ENCODE measurements at regions not wholly inside any gene's neighbourhood (a gene's known extent, or its start where the extent isn't known, plus 50 kb on each side); places are given as distances from the start of the nearest gene placed in this dataset.

DNA sequence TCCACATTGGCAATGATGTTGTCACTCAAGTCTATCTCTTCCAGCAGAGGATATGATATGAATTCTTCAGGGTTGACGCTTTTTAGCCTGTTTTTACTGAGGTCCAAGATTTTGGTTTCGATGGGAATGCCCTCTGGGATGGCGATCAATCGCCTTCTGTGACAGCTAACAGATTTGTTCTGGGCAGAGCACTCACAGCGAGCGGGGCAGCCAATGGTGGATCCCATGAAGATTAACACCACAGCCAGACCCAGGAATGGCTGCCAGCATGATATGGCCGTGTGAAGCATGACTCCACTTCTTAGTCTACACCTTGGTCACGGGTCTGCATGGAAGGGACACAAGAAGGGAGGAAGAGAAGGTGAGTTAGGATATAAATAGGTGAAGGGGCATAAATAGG is 377.1 kb upstream of the C9orf72 start (continued):
- TF ChIP-seq SIN3A (IDR thresholded peaks at IDR 0.05; ENCODE audit: borderline replicate concordance in 2 of 2, control insufficient read depth in 1 of 2, low read depth in 2 of 2, low read length in 2 of 2) = no peak
- no peak for TF ChIP-seq MLLT1 (IDR thresholded peaks at IDR 0.05)

- CTCF ChIA-PET (ENCODE audit: low intra/inter-chr PET ratio) = no interaction called here
- no peak for DNase-seq (ENCODE audit: extremely low read depth in 1 of 4, low spot score in 3 of 4)
- TF ChIP-seq EHMT2 (IDR thresholded peaks at IDR 0.05) = no peak
- TF ChIP-seq ZNF184 (CRISPR knock-in tag; IDR thresholded peaks at IDR 0.05) = no peak
- TF ChIP-seq, protein P1, sequence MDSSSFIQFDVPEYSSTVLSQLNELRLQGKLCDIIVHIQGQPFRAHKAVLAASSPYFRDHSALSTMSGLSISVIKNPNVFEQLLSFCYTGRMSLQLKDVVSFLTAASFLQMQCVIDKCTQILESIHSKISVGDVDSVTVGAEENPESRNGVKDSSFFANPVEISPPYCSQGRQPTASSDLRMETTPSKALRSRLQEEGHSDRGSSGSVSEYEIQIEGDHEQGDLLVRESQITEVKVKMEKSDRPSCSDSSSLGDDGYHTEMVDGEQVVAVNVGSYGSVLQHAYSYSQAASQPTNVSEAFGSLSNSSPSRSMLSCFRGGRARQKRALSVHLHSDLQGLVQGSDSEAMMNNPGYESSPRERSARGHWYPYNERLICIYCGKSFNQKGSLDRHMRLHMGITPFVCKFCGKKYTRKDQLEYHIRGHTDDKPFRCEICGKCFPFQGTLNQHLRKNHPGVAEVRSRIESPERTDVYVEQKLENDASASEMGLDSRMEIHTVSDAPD (CRISPR knock-in tag; IDR thresholded peaks at IDR 0.05) = no peak
- no peak for TF ChIP-seq POLR3G (IDR thresholded peaks at IDR 0.05; ENCODE audit: extremely low read depth, insufficient read length, insufficient replicate concordance)
- TF ChIP-seq, protein P2, sequence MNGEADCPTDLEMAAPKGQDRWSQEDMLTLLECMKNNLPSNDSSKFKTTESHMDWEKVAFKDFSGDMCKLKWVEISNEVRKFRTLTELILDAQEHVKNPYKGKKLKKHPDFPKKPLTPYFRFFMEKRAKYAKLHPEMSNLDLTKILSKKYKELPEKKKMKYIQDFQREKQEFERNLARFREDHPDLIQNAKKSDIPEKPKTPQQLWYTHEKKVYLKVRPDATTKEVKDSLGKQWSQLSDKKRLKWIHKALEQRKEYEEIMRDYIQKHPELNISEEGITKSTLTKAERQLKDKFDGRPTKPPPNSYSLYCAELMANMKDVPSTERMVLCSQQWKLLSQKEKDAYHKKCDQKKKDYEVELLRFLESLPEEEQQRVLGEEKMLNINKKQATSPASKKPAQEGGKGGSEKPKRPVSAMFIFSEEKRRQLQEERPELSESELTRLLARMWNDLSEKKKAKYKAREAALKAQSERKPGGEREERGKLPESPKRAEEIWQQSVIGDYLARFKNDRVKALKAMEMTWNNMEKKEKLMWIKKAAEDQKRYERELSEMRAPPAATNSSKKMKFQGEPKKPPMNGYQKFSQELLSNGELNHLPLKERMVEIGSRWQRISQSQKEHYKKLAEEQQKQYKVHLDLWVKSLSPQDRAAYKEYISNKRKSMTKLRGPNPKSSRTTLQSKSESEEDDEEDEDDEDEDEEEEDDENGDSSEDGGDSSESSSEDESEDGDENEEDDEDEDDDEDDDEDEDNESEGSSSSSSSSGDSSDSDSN (IDR thresholded peaks at IDR 0.05; ENCODE audit: borderline replicate concordance in 1 of 2, low read depth in 2 of 2, low read length in 2 of 2) = no peak
- TF ChIP-seq HDAC8 (tag; IDR thresholded peaks at IDR 0.05) = no peak
- TF ChIP-seq ZNF431 (CRISPR knock-in tag; IDR thresholded peaks at IDR 0.05) = no peak
- no peak for TF ChIP-seq POU5F1 (IDR thresholded peaks at IDR 0.05; ENCODE audit: borderline replicate concordance, low read depth, low read length, partially characterized antibody)
- TF ChIP-seq, protein P3, sequence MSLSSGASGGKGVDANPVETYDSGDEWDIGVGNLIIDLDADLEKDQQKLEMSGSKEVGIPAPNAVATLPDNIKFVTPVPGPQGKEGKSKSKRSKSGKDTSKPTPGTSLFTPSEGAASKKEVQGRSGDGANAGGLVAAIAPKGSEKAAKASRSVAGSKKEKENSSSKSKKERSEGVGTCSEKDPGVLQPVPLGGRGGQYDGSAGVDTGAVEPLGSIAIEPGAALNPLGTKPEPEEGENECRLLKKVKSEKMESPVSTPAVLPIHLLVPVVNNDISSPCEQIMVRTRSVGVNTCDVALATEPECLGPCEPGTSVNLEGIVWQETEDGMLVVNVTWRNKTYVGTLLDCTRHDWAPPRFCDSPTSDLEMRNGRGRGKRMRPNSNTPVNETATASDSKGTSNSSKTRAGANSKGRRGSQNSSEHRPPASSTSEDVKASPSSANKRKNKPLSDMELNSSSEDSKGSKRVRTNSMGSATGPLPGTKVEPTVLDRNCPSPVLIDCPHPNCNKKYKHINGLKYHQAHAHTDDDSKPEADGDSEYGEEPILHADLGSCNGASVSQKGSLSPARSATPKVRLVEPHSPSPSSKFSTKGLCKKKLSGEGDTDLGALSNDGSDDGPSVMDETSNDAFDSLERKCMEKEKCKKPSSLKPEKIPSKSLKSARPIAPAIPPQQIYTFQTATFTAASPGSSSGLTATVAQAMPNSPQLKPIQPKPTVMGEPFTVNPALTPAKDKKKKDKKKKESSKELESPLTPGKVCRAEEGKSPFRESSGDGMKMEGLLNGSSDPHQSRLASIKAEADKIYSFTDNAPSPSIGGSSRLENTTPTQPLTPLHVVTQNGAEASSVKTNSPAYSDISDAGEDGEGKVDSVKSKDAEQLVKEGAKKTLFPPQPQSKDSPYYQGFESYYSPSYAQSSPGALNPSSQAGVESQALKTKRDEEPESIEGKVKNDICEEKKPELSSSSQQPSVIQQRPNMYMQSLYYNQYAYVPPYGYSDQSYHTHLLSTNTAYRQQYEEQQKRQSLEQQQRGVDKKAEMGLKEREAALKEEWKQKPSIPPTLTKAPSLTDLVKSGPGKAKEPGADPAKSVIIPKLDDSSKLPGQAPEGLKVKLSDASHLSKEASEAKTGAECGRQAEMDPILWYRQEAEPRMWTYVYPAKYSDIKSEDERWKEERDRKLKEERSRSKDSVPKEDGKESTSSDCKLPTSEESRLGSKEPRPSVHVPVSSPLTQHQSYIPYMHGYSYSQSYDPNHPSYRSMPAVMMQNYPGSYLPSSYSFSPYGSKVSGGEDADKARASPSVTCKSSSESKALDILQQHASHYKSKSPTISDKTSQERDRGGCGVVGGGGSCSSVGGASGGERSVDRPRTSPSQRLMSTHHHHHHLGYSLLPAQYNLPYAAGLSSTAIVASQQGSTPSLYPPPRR (CRISPR knock-in tag; IDR thresholded peaks at IDR 0.05; ENCODE audit: borderline replicate concordance) = no peak
These were observed 381.6 kb upstream of the C9orf72 start for GRCh38 chr9:27954858-27955257.

More at GRCh38 chr9:27954858-27955257, 381.6 kb upstream of the C9orf72 start:
- H3K9me1 ChIP-seq (ENCODE audit: control insufficient read depth, insufficient read depth, low read length) = no peaks in the 10 kb centered on the region
- H3K27me3 ChIP-seq (ENCODE audit: control insufficient read depth in 2 of 2, insufficient read depth in 2 of 2, low read length in 2 of 2) = no peaks in the 10 kb centered on the region
- no peak for FAIRE-seq
- H3K4me2 ChIP-seq (ENCODE audit: insufficient read depth, low read length) = no peak overlapping the region
- no peak for ATAC-seq
- no TSS peak for BruUV-seq (replicated peaks)
- in situ Hi-C loops (cut with MboI) (no loop called here), intact Hi-C loops (cut with micrococcal nuclease) (no loop called here)
- no peaks in the 10 kb centered on the region for H3K4me1 ChIP-seq (replicated peaks in 1 of 2; ENCODE audit: control insufficient read depth in 2 of 2, insufficient read depth in 2 of 2, low read length in 2 of 2)
- no peak overlapping the region for H3K4me3 ChIP-seq
- H3K9me3 ChIP-seq (replicated peaks; ENCODE audit: control insufficient read depth, insufficient read depth, low read depth, low read length) = no peaks in the 10 kb centered on the region
- no peak overlapping the region for H3K9ac ChIP-seq (ENCODE audit: insufficient read depth in 1 of 2, low read depth in 2 of 2, low read length in 2 of 2)
- no peak overlapping the region for H2AFZ ChIP-seq (ENCODE audit: low read depth, low read length)
- no peak overlapping the region for H3K27ac ChIP-seq (ENCODE audit: extremely low read depth, low read depth, low read length)
- no peaks in the 10 kb centered on the region for H4K20me1 ChIP-seq (replicated peaks; ENCODE audit: control insufficient read depth, insufficient read depth, low read length)
- WGBS (ENCODE audit: insufficient coverage, low coverage, missing lambda C conversion rate) = 0% methylated on average over 1 of the region's 1 CpG
- no peaks in the 10 kb centered on the region for H3K79me2 ChIP-seq (ENCODE audit: control insufficient read depth, insufficient read depth, low read length)
- POLR2A ChIA-PET = no interaction called here
- H3K36me3 ChIP-seq (ENCODE audit: control insufficient read depth, insufficient read depth, low read length) = no peaks in the 10 kb centered on the region

Measured in K562 (cell line).